ENCODE measurements at regions not wholly inside any gene's neighbourhood (a gene's known extent, or its start where the extent isn't known, plus 50 kb on each side); places are given as distances from the start of the nearest gene placed in this dataset.

DNA sequence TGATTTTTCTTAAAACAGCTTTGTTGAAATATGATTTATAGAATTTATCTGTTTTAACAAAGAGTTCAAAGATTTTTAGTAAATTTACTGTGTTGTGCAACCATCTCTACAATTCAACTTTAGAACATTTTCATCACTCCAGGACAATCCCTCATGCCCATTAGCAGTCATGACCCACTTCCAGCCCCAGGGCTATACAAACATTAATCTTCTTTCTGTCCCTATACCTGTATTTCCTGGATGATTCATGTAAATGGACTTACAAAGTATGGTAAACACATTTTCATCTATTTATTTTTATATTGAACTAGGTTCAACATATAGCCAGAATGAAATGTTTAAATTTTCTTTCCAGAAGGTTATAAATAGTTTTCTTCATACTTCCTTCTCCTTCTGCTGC lies 127.8 kb upstream of the CCDC180 start:
- TF ChIP-seq PHB2 (IDR thresholded peaks at IDR 0.05; ENCODE audit: partially characterized antibody) (no peak), PRPF4 (IDR thresholded peaks at IDR 0.05; ENCODE audit: low read depth, low read length, poor library complexity, severe bottlenecking) (no peak), POLR2A (IDR thresholded peaks at IDR 0.05; ENCODE audit: insufficient read depth in 1 of 2, low read depth in 2 of 2, low read length in 2 of 2) (no peak)
